Rectal smooth muscle tissue (tissue), 1 donor: ENCODE measurements at regions not wholly inside any gene's neighbourhood (a gene's known extent, or its start where the extent isn't known, plus 50 kb on each side); places are given as distances from the start of the nearest gene placed in this dataset.

Experiments
- H3K27ac ChIP-seq: one replicate; pipeline ENCODE4 v1.7.0; 2013; ENCODE audit warnings: low read depth, low read length, inconsistent platforms
- H3K27me3 ChIP-seq: one replicate; pipeline ENCODE4 v1.7.0; 2013; ENCODE audit warnings: low read length; ENCODE audit not compliant: control insufficient read depth, insufficient read depth
- H3K36me3 ChIP-seq: one replicate; pipeline ENCODE4 v1.7.0; 2013; ENCODE audit warnings: low read length; ENCODE audit not compliant: control insufficient read depth, insufficient read depth
- H3K4me1 ChIP-seq: one replicate; pipeline ENCODE4 v1.7.0; 2013; ENCODE audit warnings: low read length; ENCODE audit not compliant: control insufficient read depth, insufficient read depth
- H3K4me3 ChIP-seq: one replicate; pipeline ENCODE4 v1.7.0; 2013; ENCODE audit warnings: low read length
- H3K9ac ChIP-seq: one replicate; pipeline ENCODE4 v1.7.0; 2013; ENCODE audit warnings: low read length

DNA sequence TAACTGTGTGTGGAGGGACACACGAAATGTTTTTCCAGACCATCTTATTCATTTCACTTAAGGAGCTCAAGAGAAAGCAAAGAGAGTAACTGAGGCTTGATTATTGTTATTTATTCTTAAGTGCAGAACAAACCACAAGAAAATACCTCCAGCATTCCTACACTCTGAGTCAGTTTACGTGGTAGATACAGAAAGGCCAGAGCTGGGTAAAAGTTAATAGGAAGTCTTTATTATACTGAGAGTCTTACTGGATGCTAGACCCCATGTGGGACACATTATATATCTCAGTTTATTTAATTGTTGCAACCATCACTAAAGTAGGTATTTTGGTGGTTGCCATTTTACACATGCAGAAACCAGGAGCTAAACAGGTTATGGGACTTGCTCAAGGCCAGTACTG lies 261.4 kb upstream of the POU2AF2 start:
- Histone ChIP-seq H3K4me1 (no peaks in the 10 kb centered on the region), H3K27ac (no peak overlapping the region), H3K27me3 (no peaks in the 10 kb centered on the region), H3K4me3 (no peak overlapping the region), H3K36me3 (no peaks in the 10 kb centered on the region), H3K9ac (no peak overlapping the region)

DNA sequence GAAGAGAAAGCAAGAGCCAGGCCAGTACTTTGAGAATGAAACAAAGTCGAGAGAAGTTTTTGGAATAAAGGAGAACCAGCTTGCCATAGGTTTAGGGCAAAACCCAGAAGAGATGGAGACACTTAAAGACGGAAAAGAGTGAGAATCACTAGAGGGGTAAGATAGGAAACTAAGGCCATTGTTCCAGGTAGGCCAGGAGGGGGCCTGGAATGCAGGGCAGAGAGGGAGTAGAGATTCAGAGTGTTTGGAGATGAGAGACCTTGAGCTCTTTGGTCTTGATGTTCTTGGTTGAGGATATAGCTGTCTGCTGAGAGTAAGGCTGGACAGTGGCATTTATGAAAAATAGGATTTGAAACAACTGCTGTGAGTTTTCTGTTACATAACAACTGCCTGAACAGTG lies 263.3 kb upstream of the POU2AF2 start:
- Histone ChIP-seq H3K4me3 (no peak overlapping the region), H3K36me3 (no peaks in the 10 kb centered on the region), H3K27ac (no peak overlapping the region), H3K9ac (no peak overlapping the region), H3K27me3 (no peaks in the 10 kb centered on the region), H3K4me1 (no peaks in the 10 kb centered on the region)

DNA sequence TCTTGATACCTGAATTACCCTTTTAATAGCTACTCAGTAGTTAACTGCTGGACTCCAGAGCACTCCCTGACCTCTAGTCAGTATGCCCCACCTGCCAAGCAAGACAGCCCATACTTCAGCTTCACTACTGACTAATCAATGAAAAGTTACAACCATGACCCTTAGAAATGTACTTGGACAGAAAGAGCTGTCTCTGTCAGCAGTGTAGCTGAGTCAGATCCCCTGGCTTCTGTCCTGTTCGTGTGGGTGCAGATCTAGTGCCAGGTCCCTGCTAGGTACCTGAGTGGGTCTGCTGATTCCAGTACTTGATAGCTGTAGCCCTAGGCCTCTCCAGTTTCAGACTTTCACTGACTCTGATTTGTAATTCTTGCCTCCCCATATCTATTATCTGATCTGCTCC lies 265.8 kb upstream of the POU2AF2 start:
- no peak overlapping the region for H3K4me3 ChIP-seq
- H3K4me1 ChIP-seq = no peaks in the 10 kb centered on the region
- H3K27me3 ChIP-seq = no peaks in the 10 kb centered on the region
- H3K9ac ChIP-seq = no peak overlapping the region
- no peaks in the 10 kb centered on the region for H3K36me3 ChIP-seq
- H3K27ac ChIP-seq = no peak overlapping the region

DNA sequence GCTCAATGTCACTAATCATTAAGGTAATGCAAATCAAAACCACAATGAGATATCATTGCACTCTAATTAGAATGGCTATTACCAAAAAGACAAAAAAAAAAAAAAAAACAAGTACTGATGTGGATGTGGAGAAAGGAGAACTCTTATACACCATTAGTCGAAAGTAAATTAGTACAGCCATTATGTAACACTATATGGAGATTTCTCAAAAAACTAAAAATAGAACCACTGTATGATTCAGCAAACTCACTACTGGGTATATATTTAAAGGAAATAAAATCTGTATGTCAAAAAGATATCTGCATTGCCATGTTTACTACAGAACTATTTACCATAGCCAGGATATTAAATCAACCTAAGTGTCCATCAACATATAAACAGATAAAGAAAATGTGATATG lies 265.4 kb upstream of the ARHGAP20 start:
- H3K27me3 ChIP-seq = no peaks in the 10 kb centered on the region
- no peaks in the 10 kb centered on the region for H3K4me1 ChIP-seq
- H3K36me3 ChIP-seq = no peaks in the 10 kb centered on the region
- no peak overlapping the region for H3K9ac ChIP-seq
- H3K27ac ChIP-seq = no peak overlapping the region
- H3K4me3 ChIP-seq = no peak overlapping the region

DNA sequence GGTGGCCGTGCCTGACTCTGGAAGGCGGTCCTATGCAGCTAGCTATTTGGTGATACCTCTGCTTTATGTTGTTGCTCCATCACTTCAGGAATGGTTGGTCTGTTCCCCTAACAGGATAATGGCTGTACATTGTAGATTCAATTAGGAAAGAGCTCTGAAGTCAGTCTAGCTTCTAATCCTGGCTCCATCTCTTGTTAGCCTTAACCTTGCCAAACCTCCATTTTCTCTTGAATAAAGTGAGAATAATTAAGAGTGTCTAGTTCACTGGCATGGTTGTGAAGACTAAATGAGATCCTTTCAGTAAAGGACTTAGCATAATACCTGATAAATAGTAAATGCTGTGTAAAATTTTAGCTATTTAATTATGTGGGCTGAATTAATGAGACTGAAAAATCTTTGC lies 262.5 kb upstream of the ARHGAP20 start:
- H3K27me3 ChIP-seq = no peaks in the 10 kb centered on the region
- no peak overlapping the region for H3K4me3 ChIP-seq
- no peak overlapping the region for H3K9ac ChIP-seq
- H3K27ac ChIP-seq = no peak overlapping the region
- no peaks in the 10 kb centered on the region for H3K4me1 ChIP-seq
- H3K36me3 ChIP-seq = no peaks in the 10 kb centered on the region

DNA sequence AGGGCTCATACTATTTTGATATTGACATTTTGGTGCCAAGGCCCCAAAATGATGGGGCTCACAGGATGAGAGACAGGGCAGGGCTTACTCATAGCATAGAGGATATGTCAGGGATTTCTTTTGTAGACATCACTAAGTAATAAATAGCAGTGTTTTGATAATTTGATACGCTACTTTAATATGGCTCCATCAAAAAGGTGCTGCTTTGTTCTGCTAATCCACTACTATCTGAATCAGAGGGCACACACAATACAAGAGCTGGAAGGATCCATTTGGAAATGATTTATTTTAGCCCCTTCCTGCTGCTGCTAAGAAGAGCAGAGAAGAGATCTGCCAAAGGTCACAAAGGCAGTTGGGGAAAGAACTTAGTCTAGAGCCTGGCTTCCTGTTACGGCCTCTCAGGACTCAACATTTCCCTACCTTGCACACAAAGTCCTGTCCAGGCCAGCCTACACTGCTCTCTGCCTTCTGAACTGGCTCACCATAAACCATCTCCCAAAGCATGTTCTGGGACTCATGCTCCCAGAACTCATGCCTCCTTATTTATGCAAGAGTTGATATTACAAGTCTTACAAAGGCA lies 261.3 kb upstream of the ARHGAP20 start:
- no peak overlapping the region for H3K27ac ChIP-seq
- H3K36me3 ChIP-seq = no peaks in the 10 kb centered on the region
- no peaks in the 10 kb centered on the region for H3K27me3 ChIP-seq
- H3K9ac ChIP-seq = no peak overlapping the region
- no peak overlapping the region for H3K4me3 ChIP-seq
- H3K4me1 ChIP-seq = no peaks in the 10 kb centered on the region

DNA sequence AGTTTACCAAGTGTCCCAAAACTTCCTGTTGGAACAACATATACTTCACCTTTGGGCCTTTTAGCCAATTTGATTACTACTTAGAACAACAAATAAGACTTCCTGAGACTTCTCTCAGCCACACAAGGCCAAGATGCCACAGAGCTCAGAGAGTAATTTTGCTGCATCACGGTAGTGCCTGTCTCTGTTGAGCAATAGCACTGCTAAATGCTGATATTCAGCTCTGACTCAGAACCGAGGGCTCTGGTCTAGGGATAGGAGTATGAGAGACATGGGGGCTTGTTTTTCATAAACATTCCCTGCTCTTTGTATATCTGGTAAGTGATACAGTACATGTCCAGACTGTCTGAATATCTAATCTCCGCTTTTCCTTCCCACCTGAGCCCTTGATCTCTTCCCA lies 260.4 kb upstream of the ARHGAP20 start:
- Histone ChIP-seq H3K4me1 (no peaks in the 10 kb centered on the region), H3K27me3 (no peaks in the 10 kb centered on the region), H3K4me3 (no peak overlapping the region), H3K36me3 (no peaks in the 10 kb centered on the region), H3K9ac (no peak overlapping the region), H3K27ac (no peak overlapping the region)

DNA sequence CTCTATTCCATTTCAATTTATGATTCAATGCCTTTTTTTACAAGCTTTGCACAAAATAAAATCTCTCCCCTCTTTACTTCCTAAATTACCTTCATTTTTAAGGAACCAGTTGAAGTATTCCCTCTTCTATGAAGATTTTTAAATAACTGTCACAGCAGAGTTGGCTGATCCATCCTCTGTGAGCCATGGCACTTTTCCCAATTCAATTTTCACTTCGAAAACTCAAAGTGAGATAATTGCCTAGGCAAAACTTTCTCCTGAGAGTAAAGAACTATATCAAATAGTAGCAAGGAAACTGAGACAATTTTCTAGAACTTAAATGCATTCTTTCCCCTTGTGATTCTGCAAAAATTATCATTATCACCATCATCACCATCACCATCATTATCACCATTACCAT lies 259.9 kb upstream of the ARHGAP20 start:
- no peaks in the 10 kb centered on the region for H3K27me3 ChIP-seq
- H3K9ac ChIP-seq = no peak overlapping the region
- H3K36me3 ChIP-seq = no peaks in the 10 kb centered on the region
- no peak overlapping the region for H3K27ac ChIP-seq
- H3K4me1 ChIP-seq = no peaks in the 10 kb centered on the region
- no peak overlapping the region for H3K4me3 ChIP-seq

DNA sequence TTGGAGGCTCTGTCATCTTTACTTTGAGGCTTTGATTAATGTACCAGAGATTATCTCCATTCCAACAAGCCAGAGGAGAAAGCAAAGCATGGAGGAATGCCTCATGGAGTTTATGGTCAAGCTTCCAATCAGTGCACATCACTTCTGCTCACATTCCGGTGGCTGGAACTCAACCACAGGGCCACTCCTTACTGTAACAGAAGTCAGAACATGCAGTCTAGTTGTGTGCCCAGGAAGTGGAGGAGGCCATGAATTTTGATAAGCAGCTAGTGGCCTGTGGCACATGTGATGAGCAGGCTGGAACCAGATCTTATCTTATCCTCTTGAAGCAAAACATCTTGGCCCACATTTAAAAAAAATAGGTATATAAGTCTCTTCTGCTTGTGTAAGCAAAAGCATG lies 258.9 kb upstream of the ARHGAP20 start:
- H3K36me3 ChIP-seq = no peaks in the 10 kb centered on the region
- H3K27me3 ChIP-seq = no peaks in the 10 kb centered on the region
- H3K4me3 ChIP-seq = no peak overlapping the region
- H3K27ac ChIP-seq = no peak overlapping the region
- no peak overlapping the region for H3K9ac ChIP-seq
- H3K4me1 ChIP-seq = no peaks in the 10 kb centered on the region

DNA sequence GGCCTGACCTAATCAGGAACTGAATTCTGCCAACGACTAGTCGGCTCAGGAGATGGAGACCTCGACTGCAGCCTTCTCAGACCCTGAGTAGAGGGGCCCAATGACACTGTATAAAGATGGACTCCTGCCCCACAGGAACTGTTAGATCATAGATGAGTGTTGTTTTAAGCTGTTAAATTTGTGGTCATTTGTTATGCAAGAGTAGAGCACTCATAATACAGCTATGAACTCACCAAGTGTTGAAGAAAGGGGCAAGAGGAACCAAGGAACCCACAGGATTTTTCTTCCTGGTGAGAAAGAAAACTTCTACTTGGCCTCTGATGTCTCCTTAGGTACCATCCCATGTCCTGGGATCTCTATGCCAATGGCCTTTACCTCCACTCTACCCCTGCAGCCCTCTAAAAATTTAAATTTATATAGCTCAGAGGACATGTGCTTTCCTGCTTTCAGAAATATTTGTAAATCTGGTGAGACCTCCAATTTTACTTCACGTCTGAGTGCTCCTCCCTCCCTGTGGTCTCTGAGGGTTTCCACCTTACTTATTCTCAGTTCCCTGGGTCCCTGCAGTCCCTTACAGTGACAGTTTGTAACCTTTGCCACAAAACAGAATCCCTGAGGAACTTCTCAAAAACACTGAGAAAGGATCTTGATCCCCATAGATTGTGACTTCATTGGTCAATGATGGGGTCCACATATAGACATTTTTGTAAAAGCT lies 256.3 kb upstream of the ARHGAP20 start:
- Histone ChIP-seq H3K9ac (no peak overlapping the region), H3K27ac (no peak overlapping the region), H3K36me3 (no peaks in the 10 kb centered on the region), H3K27me3 (no peaks in the 10 kb centered on the region), H3K4me1 (no peaks in the 10 kb centered on the region), H3K4me3 (no peak overlapping the region)

DNA sequence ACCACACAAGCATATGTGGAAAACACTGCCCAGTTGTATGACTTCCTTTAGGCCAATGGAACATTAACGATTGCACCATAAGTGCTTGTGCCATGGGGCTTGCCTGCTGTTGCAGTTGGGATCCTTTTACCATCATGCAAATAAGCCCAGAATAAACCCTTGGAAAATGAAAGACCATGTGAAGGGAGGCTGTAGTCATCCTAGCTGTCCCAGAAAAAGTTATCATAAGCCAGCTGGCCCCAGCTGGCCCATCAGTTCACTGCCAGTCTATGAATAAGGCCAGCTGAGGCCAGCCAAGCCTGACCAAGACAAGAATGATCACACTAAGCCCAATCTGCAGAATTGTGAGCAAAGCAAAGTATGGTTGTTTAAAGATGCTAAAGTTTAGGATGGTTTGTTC lies 253.9 kb upstream of the ARHGAP20 start:
- Histone ChIP-seq H3K9ac (no peak overlapping the region), H3K27ac (no peak overlapping the region)

DNA sequence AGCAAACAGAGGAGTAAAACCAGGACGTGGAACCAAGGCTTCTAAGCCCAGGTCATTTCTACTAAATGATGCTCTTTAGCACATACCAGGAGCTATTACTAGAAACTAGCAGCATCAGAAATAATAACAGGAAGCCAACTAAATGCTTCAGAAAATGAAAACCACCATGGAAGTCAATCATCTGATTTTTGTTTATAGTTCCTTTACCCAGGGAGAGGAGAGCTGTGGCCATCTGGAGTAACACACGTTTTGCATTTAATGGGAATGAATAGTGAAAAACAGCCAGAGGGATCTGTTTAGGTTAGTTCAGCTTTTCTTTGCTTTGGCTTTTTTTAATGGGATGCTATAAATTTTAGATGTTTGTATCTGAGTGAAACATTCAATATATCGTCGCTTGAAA lies 250.7 kb upstream of the ARHGAP20 start:
- no peaks in the 10 kb centered on the region for H3K36me3 ChIP-seq
- H3K4me3 ChIP-seq = no peak overlapping the region
- H3K27me3 ChIP-seq = no peaks in the 10 kb centered on the region
- H3K4me1 ChIP-seq = peaks cover 5% of the 10 kb centered on the region
- H3K27ac ChIP-seq = no peak overlapping the region
- H3K9ac ChIP-seq = no peak overlapping the region

More for the DNA sequence above, 253.9 kb upstream of the ARHGAP20 start:
- Histone ChIP-seq H3K36me3 (no peaks in the 10 kb centered on the region), H3K4me1 (peaks cover 5% of the 10 kb centered on the region), H3K27me3 (no peaks in the 10 kb centered on the region), H3K4me3 (no peak overlapping the region)

DNA sequence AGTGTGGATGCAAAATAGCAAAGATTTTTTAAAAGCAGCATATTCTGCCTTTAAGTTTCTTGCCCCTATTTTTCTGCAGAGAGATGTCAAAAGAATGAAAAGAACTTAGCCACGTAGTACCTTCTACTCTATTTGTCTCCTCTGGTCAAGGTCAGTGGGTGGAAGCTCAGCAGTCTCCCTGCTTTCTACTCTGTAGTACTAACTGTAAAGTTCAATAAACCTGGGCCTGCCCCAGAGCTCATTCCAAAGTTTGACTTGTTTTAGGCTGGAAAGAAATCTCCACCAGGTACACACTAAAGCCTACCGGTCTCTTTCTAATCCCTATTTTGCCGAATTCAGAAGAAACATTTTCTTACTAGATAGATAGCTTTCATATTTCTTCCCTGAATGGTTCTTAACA lies 247.9 kb upstream of the ARHGAP20 start:
- Histone ChIP-seq H3K4me1 (peaks cover 5% of the 10 kb centered on the region), H3K9ac (no peak overlapping the region), H3K27me3 (no peaks in the 10 kb centered on the region), H3K4me3 (no peak overlapping the region), H3K36me3 (no peaks in the 10 kb centered on the region), H3K27ac (no peak overlapping the region)
